ENCODE measurements at regions not wholly inside any gene's neighbourhood (a gene's known extent, or its start where the extent isn't known, plus 50 kb on each side); places are given as distances from the start of the nearest gene placed in this dataset.

- Histone ChIP-seq H3K4me2 (no peak overlapping the region), H3K36me3 (replicated peaks; ENCODE audit: insufficient read depth, low read depth) (no peaks in the 10 kb centered on the region), H4K20me1 (ENCODE audit: insufficient read depth, poor library complexity, severe bottlenecking) (no peaks in the 10 kb centered on the region), H3K9me3 (ENCODE audit: low read depth) (no peaks in the 10 kb centered on the region), H3K79me2 (no peaks in the 10 kb centered on the region), H2AFZ (no peak overlapping the region), H3K27me3 (no peaks in the 10 kb centered on the region), H3K4me3 (no peak overlapping the region), H3K9me2 (replicated peaks; ENCODE audit: insufficient read depth) (no peaks in the 10 kb centered on the region), H3K4me1 (ENCODE audit: insufficient read depth) (no peaks in the 10 kb centered on the region), H3K27ac (no peak overlapping the region)
- DNase-seq (ENCODE audit: low spot score), result no peak
- TF ChIP-seq EZH2phosphoT487 (IDR thresholded peaks at IDR 0.05; ENCODE audit: low read depth, severe bottlenecking, unreplicated experiment) (no peak), EZH2 (IDR thresholded peaks at IDR 0.05; ENCODE audit: borderline replicate concordance) (no peak)
- TF ChIP-seq, protein P1, sequence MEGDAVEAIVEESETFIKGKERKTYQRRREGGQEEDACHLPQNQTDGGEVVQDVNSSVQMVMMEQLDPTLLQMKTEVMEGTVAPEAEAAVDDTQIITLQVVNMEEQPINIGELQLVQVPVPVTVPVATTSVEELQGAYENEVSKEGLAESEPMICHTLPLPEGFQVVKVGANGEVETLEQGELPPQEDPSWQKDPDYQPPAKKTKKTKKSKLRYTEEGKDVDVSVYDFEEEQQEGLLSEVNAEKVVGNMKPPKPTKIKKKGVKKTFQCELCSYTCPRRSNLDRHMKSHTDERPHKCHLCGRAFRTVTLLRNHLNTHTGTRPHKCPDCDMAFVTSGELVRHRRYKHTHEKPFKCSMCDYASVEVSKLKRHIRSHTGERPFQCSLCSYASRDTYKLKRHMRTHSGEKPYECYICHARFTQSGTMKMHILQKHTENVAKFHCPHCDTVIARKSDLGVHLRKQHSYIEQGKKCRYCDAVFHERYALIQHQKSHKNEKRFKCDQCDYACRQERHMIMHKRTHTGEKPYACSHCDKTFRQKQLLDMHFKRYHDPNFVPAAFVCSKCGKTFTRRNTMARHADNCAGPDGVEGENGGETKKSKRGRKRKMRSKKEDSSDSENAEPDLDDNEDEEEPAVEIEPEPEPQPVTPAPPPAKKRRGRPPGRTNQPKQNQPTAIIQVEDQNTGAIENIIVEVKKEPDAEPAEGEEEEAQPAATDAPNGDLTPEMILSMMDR (IDR thresholded peaks at IDR 0.05; ENCODE audit: poor library complexity), result no peak
- 89% methylated on average over 2 of the region's 2 CpGs for WGBS (ENCODE audit: low lambda C conversion rate, missing lambda C conversion rate)
Measured at GRCh38 chr13:103734837-103735236, 668.6 kb upstream of the SLC10A2 start.

GRCh38 chr13:103731959-103732358 is 665.7 kb upstream of the SLC10A2 start:
- no peak overlapping the region for H2AFZ ChIP-seq
- no peaks in the 10 kb centered on the region for H4K20me1 ChIP-seq (ENCODE audit: insufficient read depth, poor library complexity, severe bottlenecking)
- H3K4me1 ChIP-seq (ENCODE audit: insufficient read depth), result no peaks in the 10 kb centered on the region
- H3K9me3 ChIP-seq (ENCODE audit: low read depth), result no peaks in the 10 kb centered on the region
- no peak overlapping the region for H3K4me3 ChIP-seq
- TF ChIP-seq EZH2 (IDR thresholded peaks at IDR 0.05; ENCODE audit: borderline replicate concordance) (no peak), EZH2phosphoT487 (IDR thresholded peaks at IDR 0.05; ENCODE audit: low read depth, severe bottlenecking, unreplicated experiment) (no peak)
- TF ChIP-seq, protein P1 (IDR thresholded peaks at IDR 0.05; ENCODE audit: poor library complexity), result no peak
- no peaks in the 10 kb centered on the region for H3K36me3 ChIP-seq (replicated peaks; ENCODE audit: insufficient read depth, low read depth)
- H3K79me2 ChIP-seq, result no peaks in the 10 kb centered on the region
- DNase-seq (ENCODE audit: low spot score), result no peak
- 94% methylated on average over 5 of the region's 5 CpGs for WGBS (ENCODE audit: low lambda C conversion rate, missing lambda C conversion rate)
- H3K27ac ChIP-seq, result no peak overlapping the region
- no peaks in the 10 kb centered on the region for H3K9me2 ChIP-seq (replicated peaks; ENCODE audit: insufficient read depth)
- no peaks in the 10 kb centered on the region for H3K27me3 ChIP-seq
- H3K4me2 ChIP-seq, result no peak overlapping the region

- TF ChIP-seq EZH2phosphoT487 (IDR thresholded peaks at IDR 0.05; ENCODE audit: low read depth, severe bottlenecking, unreplicated experiment) (no peak), EZH2 (IDR thresholded peaks at IDR 0.05; ENCODE audit: borderline replicate concordance) (no peak)
- TF ChIP-seq, protein P1 (IDR thresholded peaks at IDR 0.05; ENCODE audit: poor library complexity), result no peak
- no peaks in the 10 kb centered on the region for H3K9me2 ChIP-seq (replicated peaks; ENCODE audit: insufficient read depth)
- no peaks in the 10 kb centered on the region for H3K79me2 ChIP-seq
- no peaks in the 10 kb centered on the region for H3K27me3 ChIP-seq
- H3K9me3 ChIP-seq (ENCODE audit: low read depth), result no peaks in the 10 kb centered on the region
- H3K27ac ChIP-seq, result no peak overlapping the region
- H3K4me3 ChIP-seq, result no peak overlapping the region
- no peak for DNase-seq (ENCODE audit: low spot score)
- no peaks in the 10 kb centered on the region for H3K4me1 ChIP-seq (ENCODE audit: insufficient read depth)
- WGBS (ENCODE audit: low lambda C conversion rate, missing lambda C conversion rate), result 84% methylated on average over 6 of the region's 6 CpGs
- H2AFZ ChIP-seq, result no peak overlapping the region
- H3K4me2 ChIP-seq, result no peak overlapping the region
- H4K20me1 ChIP-seq (ENCODE audit: insufficient read depth, poor library complexity, severe bottlenecking), result no peaks in the 10 kb centered on the region
- no peaks in the 10 kb centered on the region for H3K36me3 ChIP-seq (replicated peaks; ENCODE audit: insufficient read depth, low read depth)
Measured at GRCh38 chr13:103730407-103730806, 664.2 kb upstream of the SLC10A2 start.

GRCh38 chr13:103726808-103727207 is 660.6 kb upstream of the SLC10A2 start:
- Histone ChIP-seq H3K79me2 (no peaks in the 10 kb centered on the region), H3K4me1 (ENCODE audit: insufficient read depth) (no peaks in the 10 kb centered on the region), H3K27ac (no peak overlapping the region), H3K9me3 (ENCODE audit: low read depth) (no peaks in the 10 kb centered on the region), H3K4me2 (no peak overlapping the region), H2AFZ (no peak overlapping the region), H3K4me3 (no peak overlapping the region), H4K20me1 (ENCODE audit: insufficient read depth, poor library complexity, severe bottlenecking) (no peaks in the 10 kb centered on the region), H3K36me3 (replicated peaks; ENCODE audit: insufficient read depth, low read depth) (no peaks in the 10 kb centered on the region), H3K9me2 (replicated peaks; ENCODE audit: insufficient read depth) (no peaks in the 10 kb centered on the region), H3K27me3 (no peaks in the 10 kb centered on the region)
- DNase-seq (ENCODE audit: low spot score), result no peak
- TF ChIP-seq, protein P1 (IDR thresholded peaks at IDR 0.05; ENCODE audit: poor library complexity), result no peak
- TF ChIP-seq EZH2phosphoT487 (IDR thresholded peaks at IDR 0.05; ENCODE audit: low read depth, severe bottlenecking, unreplicated experiment) (no peak), EZH2 (IDR thresholded peaks at IDR 0.05; ENCODE audit: borderline replicate concordance) (no peak)
- WGBS (ENCODE audit: low lambda C conversion rate, missing lambda C conversion rate), result 64% methylated on average over 1 of the region's 1 CpG

Measured in hepatocyte (in vitro differentiated cells).